RKO (cell line): ENCODE measurements at regions not wholly inside any gene's neighbourhood (a gene's known extent, or its start where the extent isn't known, plus 50 kb on each side); places are given as distances from the start of the nearest gene placed in this dataset.
A peak's percentile ranks its signal among the peaks of the same experiment; 100 is the strongest.

ENCODE experiments used
- DNase-seq: peaks from one replicate; pipeline ENCODE4 v3.0.0-alpha.2; 2016; ENCODE audit warnings: low spot score

DNA sequence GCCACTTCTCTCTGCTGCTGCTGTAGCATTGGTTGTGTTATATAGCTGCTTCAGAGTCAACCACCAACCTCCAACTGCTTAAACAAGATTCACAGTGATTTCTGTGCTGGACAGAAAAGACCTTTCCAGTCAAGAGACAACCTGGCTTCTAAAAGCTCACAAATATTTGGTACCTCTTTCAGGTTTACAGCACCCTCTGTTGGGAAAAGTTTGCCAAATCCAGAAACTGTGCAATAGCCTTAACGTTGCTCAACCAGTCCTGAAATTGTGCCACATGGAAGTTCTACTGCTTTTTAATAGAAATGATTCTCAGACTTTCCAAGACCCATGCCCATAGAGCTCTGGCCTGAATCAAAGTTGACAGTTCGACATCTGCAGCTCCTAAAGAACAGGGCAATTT is 842.1 kb upstream of the HTR2C start:
- peak; percentile 6 for DNase-seq

DNA sequence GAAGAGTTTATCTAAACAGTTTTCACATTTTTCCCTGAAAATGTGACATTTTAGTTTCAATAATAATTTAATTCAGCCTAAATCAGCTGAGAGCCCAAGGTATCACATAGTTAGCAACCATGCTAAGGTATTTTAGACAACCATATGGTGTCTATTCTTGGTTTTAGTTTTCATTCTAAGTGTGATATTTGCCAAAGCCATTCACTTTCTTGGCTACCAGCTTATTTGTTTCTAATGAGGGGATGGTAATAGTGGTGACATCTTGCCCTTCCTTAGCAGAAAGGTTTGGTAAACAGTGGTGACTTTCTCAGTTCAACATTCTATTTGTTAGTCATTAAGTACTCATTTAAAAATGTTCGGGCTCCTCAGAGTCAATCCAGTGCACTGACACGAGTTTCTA is 854.9 kb upstream of the HTR2C start:
- no peak for DNase-seq

- no peak for DNase-seq
These were observed 857.0 kb upstream of the HTR2C start for GRCh38 chrX:113726898-113727297.

GRCh38 chrX:113726466-113726865 is 857.4 kb upstream of the HTR2C start:
- no peak for DNase-seq

DNA sequence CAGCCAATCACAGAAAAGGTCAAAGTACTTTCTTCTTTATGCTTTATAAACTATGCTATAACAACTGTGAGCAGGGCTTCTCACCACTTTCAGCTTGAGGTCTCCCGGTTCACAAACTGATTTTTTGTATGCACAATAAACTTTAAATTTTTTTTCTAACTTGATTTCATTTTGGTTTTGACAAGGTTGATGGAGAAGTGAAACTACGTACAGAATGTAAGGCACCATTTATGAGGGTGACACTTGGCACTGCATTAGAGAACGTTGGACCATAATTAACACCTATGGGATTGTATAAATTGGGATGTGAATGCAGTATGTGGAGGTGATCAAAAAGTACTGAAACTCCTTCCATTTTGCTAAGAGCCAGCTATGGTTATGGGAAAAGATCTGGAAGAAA is 857.9 kb upstream of the HTR2C start:
- DNase-seq, result no peak

DNA sequence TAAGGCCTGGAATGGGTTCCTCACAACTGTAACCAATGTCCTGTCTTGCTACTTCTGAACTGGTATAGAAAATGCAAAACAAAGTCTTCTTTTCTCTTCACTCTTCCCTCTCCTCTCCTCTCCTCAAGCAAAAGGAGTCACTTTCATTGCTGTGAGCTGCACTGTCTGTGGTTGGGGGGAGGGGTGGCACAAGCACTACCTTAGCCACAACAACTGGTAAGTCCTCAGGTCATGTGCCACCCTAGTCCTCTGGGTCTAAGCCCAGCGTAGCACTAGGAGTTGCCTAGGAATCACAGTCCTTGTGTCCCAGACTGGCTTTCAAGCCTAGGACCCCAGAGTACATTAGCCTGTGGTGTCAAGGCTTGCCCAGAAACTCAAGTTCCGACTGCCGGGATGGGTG is 859.3 kb upstream of the AMOT start:
- no peak for DNase-seq

GRCh38 chrX:113675278-113675677 is 834.6 kb upstream of the AMOT start:
- DNase-seq, result no peak

- DNase-seq, result no peak
These were observed 810.7 kb upstream of the AMOT start for GRCh38 chrX:113651306-113651705.

DNA sequence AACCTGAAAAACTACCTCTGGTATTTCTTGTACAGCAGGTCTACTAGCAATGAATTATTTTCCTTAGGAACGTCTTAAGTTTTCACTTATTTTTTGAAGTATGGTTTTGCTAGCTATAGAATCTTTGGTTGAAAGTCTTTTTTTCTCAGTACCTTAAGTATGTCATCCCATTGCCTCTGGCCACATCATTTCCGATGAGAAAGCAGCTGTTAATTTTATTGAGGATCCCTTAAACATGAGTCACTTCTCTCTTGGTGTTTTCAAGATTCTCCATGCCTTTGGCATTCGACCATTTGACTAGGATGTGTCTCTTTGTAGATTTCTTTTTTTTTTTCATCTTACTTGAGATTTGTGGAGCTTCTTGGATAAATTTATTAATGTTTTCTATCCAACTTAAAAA is 803.8 kb upstream of the AMOT start:
- peak; percentile 37 for DNase-seq

DNA sequence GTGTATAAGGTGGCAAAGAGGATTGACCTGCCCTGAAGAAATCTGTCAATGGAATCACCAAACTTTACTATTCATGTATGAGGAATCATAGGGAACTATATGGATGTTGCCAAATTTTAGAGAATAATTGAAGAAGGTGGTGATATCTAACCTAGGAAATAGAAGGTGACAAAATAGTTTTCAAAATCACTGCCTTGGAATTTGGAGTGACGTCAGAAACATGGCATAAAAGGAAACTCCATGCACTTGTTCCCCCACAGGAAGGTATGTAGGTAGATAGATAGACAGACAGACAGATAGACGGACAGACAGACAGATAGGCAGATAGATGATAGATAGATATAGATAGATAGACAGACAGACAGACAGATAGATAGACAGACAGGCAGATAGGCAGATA is 793.9 kb upstream of the AMOT start:
- DNase-seq, result no peak

DNA sequence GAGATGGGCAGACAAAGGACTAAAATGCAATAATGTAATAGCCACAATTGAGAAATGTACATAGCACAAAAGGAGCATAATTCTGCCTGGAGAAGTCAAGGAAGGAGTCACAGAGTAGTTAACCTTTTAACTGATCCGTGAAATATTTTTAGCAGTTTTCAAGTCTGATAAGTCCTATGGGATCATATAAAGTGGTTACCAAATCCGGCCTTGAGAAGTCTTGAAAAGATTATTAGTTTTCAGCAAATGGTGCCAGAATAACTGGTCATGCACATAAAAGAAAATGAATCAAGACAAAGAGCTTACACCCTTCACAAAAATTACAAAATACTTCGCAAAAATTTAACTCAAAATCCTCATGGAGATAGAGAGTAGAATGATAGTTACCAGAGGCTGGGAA is 788.7 kb upstream of the AMOT start:
- DNase-seq, result no peak

DNA sequence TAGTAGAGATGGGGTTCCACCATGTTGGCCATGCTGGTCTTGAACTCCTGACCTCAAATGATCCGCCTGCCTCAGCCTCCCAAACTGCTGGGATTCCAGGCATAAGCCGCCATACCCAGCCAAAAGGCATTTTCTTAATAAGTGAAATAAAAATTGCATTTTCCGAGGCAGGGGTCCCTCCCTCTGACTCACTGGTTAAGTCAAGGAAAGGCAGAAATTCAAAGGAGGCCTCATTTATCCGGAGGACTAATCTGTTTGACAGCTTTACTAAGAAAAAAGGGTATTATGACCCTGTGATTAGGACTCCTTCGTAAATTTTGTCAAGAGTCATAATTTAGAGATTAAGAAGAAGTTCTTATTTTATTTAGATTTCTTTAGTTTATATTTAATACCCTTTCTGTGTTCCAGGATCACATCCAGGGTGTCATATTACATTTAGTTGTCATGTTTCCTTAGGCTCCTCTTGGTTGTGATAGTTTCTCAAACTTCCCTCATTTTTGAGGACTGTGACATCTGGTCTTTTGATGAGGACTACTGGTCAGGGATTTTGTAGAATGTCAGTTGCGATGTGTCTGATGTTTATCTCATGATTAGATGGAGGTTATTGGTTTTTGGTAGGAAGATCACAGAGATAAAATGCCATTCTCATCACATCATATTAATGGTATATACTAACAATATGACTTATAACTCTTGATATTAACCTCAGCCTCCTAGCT is 753.7 kb upstream of the AMOT start:
- no peak for DNase-seq

DNA sequence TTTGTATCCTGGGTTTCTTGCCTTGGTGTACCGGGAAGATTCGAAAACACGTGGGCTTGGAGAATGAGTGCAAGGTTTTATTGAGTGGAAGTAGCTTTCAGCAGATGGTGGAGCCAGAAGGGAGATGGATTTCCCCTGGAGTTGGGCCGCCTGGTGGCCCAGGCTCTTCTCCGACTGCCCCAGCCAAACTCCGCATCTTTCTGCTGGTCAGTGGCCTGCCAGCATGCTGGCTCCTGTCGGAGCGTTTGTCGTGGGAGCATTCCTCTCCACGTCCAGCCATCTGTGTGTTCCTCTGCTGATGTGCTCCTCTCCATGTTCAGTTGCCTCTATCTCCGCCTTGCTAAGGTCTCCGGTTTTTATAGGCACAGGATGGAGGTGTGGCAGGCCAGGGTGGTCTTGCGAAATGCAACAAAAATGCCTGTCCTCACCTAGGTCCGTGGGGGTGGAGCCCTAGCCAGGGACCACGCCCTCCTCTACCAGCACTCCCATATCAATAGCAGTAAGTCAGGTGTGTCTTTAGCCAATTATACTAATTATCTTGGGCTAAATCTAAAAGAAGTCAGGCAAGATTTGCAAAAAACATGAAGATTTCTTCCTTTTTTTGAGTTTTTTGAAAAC is 745.8 kb upstream of the AMOT start:
- DNase-seq, result no peak

GRCh38 chrX:113580486-113580885 is 739.9 kb upstream of the AMOT start:
- no peak for DNase-seq

- DNase-seq, result no peak
These were observed 717.9 kb upstream of the AMOT start for GRCh38 chrX:113558576-113558975.

DNA sequence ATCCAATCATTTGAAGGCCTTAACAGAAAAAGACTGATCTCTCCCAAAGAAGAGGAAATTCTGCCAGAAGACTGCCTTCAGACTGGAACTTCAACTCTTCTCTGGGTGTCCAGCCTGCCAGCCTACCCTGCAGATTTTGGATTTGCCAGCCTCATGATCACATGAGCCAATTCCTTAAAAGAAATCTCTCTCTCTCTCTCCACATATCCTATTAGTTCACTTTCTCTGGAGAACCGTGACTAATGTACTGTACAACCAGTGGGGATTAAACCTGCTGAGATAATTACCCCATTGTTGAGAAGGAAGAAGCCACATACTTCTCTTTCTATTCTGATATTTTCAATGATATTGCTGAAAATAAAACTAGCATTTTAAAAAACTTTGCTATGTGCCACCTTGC is 711.3 kb upstream of the AMOT start:
- DNase-seq, result no peak

GRCh38 chrX:113548308-113549015 is 707.8 kb upstream of the AMOT start:
- no peak for DNase-seq

- DNase-seq, result no peak
These were observed 704.4 kb upstream of the AMOT start for GRCh38 chrX:113545040-113545439.

DNA sequence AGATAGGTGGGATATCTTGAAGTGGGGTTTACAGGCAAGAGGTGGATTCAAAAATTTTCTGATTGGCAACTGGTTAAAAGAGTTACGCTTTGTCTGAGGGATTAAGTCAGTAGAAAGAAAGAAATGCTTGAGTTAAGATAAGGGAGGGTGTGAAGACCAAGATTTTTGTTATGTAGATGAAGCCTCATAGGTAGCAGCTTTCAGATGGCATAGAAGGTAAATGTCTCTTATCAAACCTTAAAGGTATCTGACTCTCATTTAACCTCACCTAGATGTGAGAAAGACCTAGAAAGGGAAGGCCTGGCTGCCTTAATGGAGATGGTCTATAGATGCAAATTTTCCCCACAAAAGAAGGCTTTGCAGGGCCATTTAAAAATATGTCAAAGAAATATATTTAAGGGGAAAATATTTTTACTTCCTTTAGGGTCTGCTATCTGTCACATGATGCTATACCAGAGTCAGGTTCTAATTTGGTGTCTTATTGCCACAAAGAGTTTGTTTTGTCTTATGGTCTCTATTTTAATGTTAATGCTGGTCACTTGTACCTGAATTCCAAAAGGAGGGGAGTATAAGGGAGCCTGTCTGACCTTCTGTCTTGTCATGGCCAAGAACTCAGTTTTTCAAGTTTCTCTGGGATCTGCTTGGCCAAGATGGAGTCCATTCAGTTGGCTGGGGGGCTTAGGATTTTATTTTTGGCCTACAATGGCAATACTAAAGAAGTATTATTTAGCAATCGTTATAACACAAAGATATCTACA is 699.1 kb upstream of the AMOT start:
- DNase-seq, result no peak

GRCh38 chrX:113529426-113530013 is 688.9 kb upstream of the AMOT start:
- no peak for DNase-seq

DNA sequence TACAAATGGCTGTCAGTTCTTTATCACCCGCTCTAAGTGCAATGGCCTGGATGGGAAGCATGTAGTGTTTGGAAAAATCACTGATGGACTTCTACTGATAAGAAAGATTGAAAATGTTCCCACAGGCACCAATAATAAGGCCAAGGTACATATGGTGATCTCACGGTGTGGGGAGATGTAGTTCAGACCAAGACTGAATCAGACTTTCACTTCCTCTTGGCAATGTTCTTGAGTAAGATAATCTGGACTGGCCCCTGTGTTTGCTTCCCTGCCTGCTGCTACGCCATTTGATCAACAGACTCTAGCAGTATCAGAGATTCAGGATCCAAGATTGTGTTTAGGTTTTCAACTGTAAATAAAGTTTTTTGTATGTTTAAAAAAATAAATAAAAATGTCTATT is 682.2 kb upstream of the AMOT start:
- DNase-seq, result no peak

GRCh38 chrX:113514906-113515305 is 674.3 kb upstream of the AMOT start:
- DNase-seq, result no peak
